NCI-H1417 (cell line): ENCODE measurements at regions not wholly inside any gene's neighbourhood (a gene's known extent, or its start where the extent isn't known, plus 50 kb on each side); places are given as distances from the start of the nearest gene placed in this dataset.

Source experiments
- DNase-seq, 3 experiments: peaks; one replicate each; lab custom pipeline; 2025; lab: John Stamatoyannopoulos, UW

- no peak for DNase-seq
Observed at GRCh38 chr1:215459136-215459535, 108.0 kb upstream of the KCTD3 start.

- DNase-seq, result peak in 1 of 3 experiments; percentile 34
Observed at GRCh38 chr1:215466361-215466760, 100.7 kb upstream of the KCTD3 start.

GRCh38 chr1:215471463-215471862 lies 95.6 kb upstream of the KCTD3 start:
- DNase-seq, result no peak

- DNase-seq, result no peak
Observed at GRCh38 chr1:215472723-215473122, 94.4 kb upstream of the KCTD3 start.

- no peak for DNase-seq
Observed at GRCh38 chr1:215473943-215474342, 93.2 kb upstream of the KCTD3 start.

GRCh38 chr1:215474940-215475339 lies 92.2 kb upstream of the KCTD3 start:
- no peak for DNase-seq

GRCh38 chr1:215475796-215476481 lies 91.2 kb upstream of the KCTD3 start:
- DNase-seq, result no peak

- no peak for DNase-seq
Observed at GRCh38 chr1:215476541-215476940, 90.6 kb upstream of the KCTD3 start.

GRCh38 chr1:215477632-215478031 lies 89.5 kb upstream of the KCTD3 start:
- no peak for DNase-seq

- no peak for DNase-seq
Observed at GRCh38 chr1:215479567-215479966, 87.5 kb upstream of the KCTD3 start.

GRCh38 chr1:215482079-215482478 lies 85.0 kb upstream of the KCTD3 start:
- no peak for DNase-seq

- DNase-seq, result no peak
Observed at GRCh38 chr1:215484171-215484939, 82.7 kb upstream of the KCTD3 start.

- no peak for DNase-seq
Observed at GRCh38 chr1:215487466-215487865, 79.6 kb upstream of the KCTD3 start.

- DNase-seq, result no peak
Observed at GRCh38 chr1:215488850-215489249, 78.3 kb upstream of the KCTD3 start.

- DNase-seq, result no peak
Observed at GRCh38 chr1:215489771-215490565, 77.1 kb upstream of the KCTD3 start.

- peak in 2 of 3 experiments; percentile 6 to 58 for DNase-seq
Observed at GRCh38 chr1:215497528-215497927, 69.6 kb upstream of the KCTD3 start.

GRCh38 chr1:215501496-215501895 lies 65.6 kb upstream of the KCTD3 start:
- no peak for DNase-seq

GRCh38 chr1:215502081-215502480 lies 65.0 kb upstream of the KCTD3 start:
- DNase-seq, result no peak

- no peak for DNase-seq
Observed at GRCh38 chr1:215507119-215507518, 60.0 kb upstream of the KCTD3 start.

- DNase-seq, result no peak
Observed at GRCh38 chr1:215508311-215508710, 58.8 kb upstream of the KCTD3 start.
